SIG-M5 treated with dmso at 0.1 percent for 504 hours (cell line): ENCODE measurements at regions not wholly inside any gene's neighbourhood (a gene's known extent, or its start where the extent isn't known, plus 50 kb on each side); places are given as distances from the start of the nearest gene placed in this dataset.
"Not testable (repeated sequence)": the region's sequence is repeated elsewhere in the genome, so short reads cannot be mapped to it uniquely, and the experiment has no call there.

ENCODE experiments used
- DNase-seq: peaks from one replicate; lab custom pipeline; 2025; ENCODE audit not compliant: unreplicated experiment; lab: John Stamatoyannopoulos, UW

DNA sequence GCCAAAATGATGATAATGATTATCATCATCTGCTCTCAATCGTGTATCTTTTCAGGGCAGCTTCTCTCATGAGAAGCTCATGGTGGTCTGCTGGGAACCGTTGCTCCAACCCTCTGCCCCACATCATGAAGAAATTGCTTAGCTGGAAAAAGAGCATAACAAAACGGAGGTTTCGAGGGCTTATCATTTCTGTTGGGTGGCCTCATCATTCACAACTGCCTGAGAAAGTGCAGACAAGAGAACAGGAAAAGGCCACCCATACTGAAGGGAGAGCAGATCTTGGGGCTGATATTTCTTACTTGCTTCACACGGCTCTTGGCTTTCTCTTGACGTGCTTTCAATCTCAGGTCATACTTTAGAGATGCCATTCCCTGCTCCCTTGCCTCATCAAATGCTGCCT lies 471.6 kb downstream of the CD83 start:
- DNase-seq = no peak

GRCh38 chr6:14590586-14590985 lies 473.0 kb downstream of the CD83 start:
- DNase-seq = no peak

GRCh38 chr6:14591998-14592397 lies 474.4 kb downstream of the CD83 start:
- DNase-seq = no peak

DNA sequence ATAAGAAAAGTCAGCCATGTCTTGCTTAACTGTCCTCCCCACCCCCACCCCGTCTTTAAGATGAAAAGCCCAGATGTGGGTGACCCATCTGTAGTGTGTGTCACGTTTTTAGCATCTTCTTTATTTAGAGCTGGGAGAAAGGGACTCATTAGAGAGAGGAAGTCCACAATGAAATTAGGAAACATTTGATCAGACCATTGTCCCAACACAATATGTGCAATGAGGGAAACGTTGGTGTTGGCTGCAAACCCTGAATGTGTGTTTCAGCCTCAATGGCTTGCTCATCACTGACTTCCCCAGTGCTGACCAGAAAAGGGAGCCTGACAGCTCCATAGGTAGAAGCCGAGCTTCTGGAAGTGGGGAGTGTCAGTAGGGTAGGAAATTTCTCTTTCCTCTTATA lies 475.7 kb downstream of the CD83 start:
- no peak for DNase-seq

DNA sequence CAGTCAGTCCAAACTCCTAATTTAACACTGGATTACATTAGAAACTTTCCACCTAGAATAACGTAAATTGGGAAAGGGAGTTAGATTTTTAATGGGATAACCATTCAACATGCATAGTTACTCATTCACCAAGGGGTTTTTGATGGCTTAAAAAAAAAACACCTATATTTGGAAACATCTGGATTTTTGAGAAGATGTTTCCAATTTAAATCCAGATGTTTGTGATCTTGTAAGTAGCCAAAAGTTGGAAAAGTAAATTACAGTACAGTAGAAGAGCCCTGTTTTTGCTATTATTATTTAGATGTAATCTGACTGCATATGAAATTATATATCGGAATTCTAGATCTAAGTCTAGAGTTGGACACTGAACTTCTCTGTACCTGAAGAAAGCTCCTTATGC lies 478.2 kb downstream of the CD83 start:
- no peak for DNase-seq

DNA sequence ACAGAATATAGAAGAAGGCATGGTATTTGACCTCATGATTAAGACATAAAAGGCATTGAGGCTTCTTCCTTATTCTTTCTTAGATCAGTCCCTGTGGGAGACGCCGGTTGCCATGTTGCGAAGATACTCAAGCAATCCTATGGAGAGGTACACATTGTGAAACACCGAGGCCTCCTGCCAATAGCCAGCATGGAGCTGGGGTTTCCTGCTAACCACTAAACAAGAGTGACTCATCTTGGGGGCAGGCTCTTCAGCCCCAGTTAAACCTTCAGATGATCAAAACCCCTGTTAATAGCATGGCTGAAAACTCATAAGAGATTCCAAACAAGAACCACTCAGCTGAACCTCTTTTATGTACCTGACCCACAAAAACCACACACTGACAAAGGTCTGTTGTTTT lies 478.8 kb downstream of the CD83 start:
- peak; percentile 97 for DNase-seq

- DNase-seq = no peak
Observed at GRCh38 chr6:14597090-14597489, 479.5 kb downstream of the CD83 start.

DNA sequence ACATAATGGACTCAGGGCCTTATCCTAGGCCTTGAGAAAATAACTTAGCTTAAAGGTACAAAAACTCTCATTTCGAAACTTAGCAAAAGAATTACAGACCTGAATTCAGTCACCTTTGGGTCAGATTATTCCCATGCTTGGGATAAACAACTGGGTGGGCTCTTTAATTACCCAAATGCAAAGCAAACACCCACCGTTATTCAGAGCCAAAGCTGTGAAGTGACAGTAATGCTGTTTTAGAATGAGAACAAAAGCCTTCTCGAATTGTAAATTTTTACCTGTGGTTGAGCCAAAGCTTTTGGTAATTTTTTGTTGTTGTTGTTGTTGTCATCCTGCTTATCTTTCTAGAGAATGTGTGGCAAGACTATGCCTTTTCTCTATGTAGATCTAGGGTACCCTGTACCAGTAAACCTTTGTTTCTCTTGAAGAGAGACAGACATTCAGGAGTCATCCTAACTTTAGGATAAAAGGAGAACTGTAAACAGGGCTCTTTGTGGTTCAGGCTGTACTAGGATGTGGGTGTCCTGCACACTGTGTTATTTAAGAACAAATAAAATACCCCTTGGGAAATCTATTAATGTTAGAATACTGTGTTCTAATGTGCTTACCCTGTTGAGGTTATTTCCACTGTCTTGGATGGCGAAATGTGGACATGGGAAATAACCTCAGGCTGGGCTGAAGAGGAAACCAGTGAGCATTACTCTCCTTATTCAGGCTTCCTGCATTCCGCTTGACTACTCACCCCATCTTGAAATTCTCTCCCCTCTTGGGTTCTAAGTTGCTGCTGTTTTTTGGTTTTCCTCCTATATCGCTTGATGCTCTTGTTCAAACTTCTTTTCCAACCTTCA lies 480.7 kb downstream of the CD83 start:
- DNase-seq = no peak

DNA sequence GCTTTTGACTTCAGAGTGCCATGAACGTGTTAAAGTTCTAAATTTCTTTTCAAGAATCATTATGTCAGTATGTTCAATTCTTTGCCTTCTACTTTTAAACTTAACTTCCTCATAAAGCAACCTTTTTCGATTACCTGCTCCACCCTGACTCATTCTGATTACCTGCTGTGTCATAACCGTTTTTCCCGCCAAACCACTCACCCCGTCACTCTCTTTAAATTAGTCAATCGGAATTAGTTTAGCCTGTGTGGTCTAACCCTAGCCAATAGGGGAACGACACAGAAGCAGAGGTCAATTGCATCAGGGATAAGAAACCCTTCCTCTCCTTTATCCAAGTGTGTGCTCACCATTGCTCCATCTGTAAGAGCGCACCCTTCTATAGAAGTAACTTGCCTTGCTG lies 482.7 kb downstream of the CD83 start:
- not testable (repeated sequence) for DNase-seq

GRCh38 chr6:14601490-14601889 lies 483.9 kb downstream of the CD83 start:
- no peak for DNase-seq

DNA sequence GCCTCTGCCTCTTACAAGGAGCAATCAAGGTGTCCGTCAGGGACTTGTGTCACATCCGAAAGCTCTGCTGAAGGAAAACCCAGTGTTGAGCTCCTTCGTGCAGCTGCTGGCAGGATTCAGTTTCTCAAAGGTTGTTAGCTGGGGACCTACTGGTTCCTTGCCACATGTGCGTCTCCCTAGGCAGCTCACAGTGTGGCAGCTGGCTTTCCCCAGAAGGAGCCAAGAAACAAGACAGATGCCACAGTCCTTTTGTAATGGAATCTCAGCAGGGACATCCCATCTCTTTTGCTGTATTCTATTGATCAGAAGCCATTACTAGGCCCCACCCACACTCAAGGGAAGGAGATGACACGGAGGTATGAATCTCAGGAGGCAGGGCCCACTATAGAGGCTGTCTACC lies 488.8 kb downstream of the CD83 start:
- no peak for DNase-seq

- DNase-seq = no peak
Observed at GRCh38 chr6:14610141-14610540, 492.6 kb downstream of the CD83 start.

DNA sequence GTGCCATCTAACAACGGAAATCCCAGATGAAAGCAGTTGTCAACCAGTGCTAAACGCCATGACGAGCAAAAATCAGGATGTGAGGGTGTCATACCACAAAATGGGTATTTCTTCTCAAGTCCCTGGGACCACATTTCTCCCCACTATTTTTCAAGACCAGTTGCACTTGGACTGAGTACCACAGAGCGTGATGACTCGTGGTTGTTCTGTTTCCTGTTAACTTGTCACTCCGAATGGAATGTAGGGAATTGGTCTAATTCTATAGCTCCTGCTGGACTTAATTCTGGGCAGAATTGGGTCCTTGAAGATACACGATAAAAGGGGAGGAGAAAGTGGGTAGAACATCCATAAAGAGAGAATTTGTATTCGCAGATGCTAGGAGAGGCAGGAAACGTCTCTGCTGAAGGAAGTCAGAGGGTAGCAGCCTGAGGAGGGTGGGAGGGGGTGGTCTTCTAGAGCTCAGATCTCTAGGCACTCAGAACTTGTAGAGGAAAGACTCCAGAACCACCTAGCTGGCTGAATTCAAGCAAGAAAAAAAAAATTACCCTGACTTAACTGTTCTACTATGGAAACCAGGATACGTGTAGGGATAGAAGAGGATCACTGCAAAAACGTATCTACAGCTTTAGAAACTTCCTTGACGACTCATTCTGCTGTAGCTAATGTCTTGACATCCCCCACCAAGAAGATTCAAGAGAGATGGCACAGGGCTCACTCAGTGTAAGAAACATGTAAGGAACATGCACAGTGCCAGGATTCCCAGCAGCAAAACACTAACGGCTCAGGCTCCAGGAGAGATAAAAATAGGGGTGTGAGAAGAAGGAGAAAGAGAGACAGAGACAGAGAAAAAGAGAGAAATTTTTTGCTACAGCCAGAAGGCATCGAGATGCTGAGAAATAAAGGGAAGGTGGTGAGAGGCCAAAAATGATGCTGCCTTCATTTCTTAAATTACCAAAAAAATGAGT lies 494.7 kb downstream of the CD83 start:
- DNase-seq = no peak

- no peak for DNase-seq
Observed at GRCh38 chr6:14614631-14615030, 497.1 kb downstream of the CD83 start.

GRCh38 chr6:14616656-14617055 lies 499.1 kb downstream of the CD83 start:
- no peak for DNase-seq

DNA sequence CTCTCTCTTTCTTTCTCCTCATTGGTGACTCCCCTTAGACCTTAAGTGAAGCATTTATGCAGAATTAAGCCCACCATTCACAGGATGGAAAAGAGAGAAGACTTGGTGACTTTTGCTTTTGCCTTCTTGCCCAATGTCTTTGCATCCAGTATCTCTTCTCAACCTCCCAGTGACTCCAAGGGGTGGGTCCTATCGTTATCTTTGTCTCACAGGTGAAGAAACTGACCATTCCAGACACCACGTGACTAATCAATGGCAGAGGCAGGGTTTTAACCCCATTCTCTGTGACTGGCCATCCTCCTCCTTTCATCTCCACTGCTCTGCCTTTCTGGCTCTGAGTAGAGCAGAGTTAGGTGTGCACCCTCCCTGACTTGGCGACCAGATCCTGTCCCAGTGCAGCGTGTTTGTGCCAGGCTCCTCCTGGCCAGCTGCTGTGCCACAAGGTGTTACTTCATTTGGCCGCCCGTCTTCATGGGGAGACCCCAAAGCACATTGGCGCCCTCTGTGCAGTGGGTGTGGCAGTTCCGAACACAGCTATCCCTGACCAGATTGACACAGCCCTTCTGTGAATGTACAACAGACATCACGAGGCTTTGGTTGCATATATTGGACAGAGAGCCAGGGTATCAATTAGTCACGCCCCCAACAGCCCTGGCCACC lies 501.3 kb downstream of the CD83 start:
- DNase-seq = no peak

DNA sequence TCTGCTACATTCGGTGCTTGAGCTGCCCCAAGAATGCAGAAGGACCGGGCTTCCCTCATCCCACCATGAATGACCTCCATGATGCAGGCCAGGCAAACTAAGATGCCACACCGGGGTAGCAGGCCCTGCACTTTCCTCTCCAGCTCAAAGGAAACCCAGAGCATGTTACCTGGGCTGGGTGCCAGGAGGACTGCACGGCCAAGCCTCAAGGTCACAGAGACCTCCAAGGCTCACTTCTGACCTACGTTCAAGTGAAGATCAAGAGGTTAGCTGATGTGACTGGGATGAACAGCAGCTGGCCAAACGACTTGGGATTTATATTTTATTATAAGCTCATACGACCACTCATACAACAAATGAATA lies 501.8 kb downstream of the CD83 start:
- DNase-seq = no peak

- no peak for DNase-seq
Observed at GRCh38 chr6:14620522-14620921, 502.9 kb downstream of the CD83 start.

- no peak for DNase-seq
Observed at GRCh38 chr6:14621518-14621917, 503.9 kb downstream of the CD83 start.

DNA sequence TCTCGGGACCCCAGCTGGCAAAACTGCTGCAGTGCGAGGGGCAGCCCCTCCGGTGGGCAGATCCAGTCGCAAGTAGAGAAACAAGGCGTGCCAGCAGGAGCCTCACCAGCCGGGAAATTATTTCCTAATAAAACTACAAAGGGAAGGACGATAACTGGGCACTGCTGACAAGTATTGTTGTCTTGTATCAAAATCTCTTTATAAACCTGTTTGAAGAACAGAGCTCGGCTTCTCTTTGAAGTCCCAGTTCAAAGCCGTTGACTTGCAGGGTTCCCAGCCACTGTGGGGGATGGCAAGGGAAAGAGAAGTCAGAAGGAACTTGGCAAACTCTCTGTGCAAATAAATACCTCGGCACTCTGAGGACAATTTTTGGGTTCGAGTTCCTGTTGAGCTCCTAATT lies 504.5 kb downstream of the CD83 start:
- DNase-seq = no peak

- DNase-seq = no peak
Observed at GRCh38 chr6:14622909-14623505, 505.4 kb downstream of the CD83 start.
